BLaER1 treated with 17β-estradiol and CSF1 and Interleukin-3, amounts not matched to agents 10 nM and 100 nM (cell line): ENCODE measurements at regions not wholly inside any gene's neighbourhood (a gene's known extent, or its start where the extent isn't known, plus 50 kb on each side); places are given as distances from the start of the nearest gene placed in this dataset.
"Not testable (repeated sequence)": the region's sequence is repeated elsewhere in the genome, so short reads cannot be mapped to it uniquely, and the experiment has no call there.

Experiments
- H3K27ac ChIP-seq, 11 experiments: shearing (Covaris generic); formaldehyde crosslinking; 2 replicates each; pipeline ENCODE4 v1.8.1; 2022
- H3K27me3 ChIP-seq, 11 experiments: shearing (Covaris generic); formaldehyde crosslinking; 2 replicates each; pipeline ENCODE4 v1.8.1; 2022
- H3K36me3 ChIP-seq, 11 experiments: shearing (Covaris generic); formaldehyde crosslinking; 2 replicates each; pipeline ENCODE4 v1.8.1; 2022
- H3K4me1 ChIP-seq, 10 experiments: shearing (Covaris generic); formaldehyde crosslinking; 2 replicates each; pipeline ENCODE4 v1.8.1; 2022
- H3K4me2 ChIP-seq, 11 experiments: shearing (Covaris generic); formaldehyde crosslinking; 2 replicates each; pipeline ENCODE4 v1.8.1; 2022
- H3K4me3 ChIP-seq, 10 experiments: shearing (Covaris generic); formaldehyde crosslinking; 2 replicates each; pipeline ENCODE4 v1.8.1; 2022
- H3K9ac ChIP-seq, 11 experiments: shearing (Covaris generic); formaldehyde crosslinking; 2 replicates each; pipeline ENCODE4 v1.8.1; 2022
- H3K9me3 ChIP-seq, 11 experiments: shearing (Covaris generic); formaldehyde crosslinking; replicated peaks in 1 of 11; 2 replicates each; pipeline ENCODE4 v1.8.1; 2022
- H4K20me1 ChIP-seq, 11 experiments: shearing (Covaris generic); formaldehyde crosslinking; 2 replicates each; pipeline ENCODE4 v1.8.1; 2022
- Cebpa-rat ChIP-seq, 11 experiments: shearing (Covaris generic); IDR thresholded peaks; 2 replicates each; pipeline ENCODE4 v1.8.1; 2022

- Histone ChIP-seq H3K9ac (peak overlapping the region in 1 of 11 experiments; percentile 14; a peak in 1 of 22 replicates), H3K36me3 (no peaks in the 10 kb centered on the region), H3K4me2 (peak overlapping the region in 8 of 11 experiments; percentile 6 to 63 (median 33); a peak in 11 of 22 replicates), H3K4me1 (peaks cover 0 to 77% (median 46%) of the 10 kb centered on the region in 10 experiments; a peak in 15 of 20 replicates), H3K27me3 (no peaks in the 10 kb centered on the region), H3K27ac (peak overlapping the region in 8 of 11 experiments; percentile 22 to 75 (median 55); a peak in 13 of 22 replicates), H4K20me1 (no peaks in the 10 kb centered on the region), H3K4me3 (no peak overlapping the region; a peak in 1 of 20 replicates), H3K9me3 (peaks cover 10 to 18% (median 13%) of the 10 kb centered on the region in 11 experiments)
- no peak for TF ChIP-seq Cebpa-rat (IDR thresholded peaks at IDR 0.05)
These were observed 181.3 kb upstream of the ZNF521 start for GRCh38 chr18:25533218-25533617.

DNA sequence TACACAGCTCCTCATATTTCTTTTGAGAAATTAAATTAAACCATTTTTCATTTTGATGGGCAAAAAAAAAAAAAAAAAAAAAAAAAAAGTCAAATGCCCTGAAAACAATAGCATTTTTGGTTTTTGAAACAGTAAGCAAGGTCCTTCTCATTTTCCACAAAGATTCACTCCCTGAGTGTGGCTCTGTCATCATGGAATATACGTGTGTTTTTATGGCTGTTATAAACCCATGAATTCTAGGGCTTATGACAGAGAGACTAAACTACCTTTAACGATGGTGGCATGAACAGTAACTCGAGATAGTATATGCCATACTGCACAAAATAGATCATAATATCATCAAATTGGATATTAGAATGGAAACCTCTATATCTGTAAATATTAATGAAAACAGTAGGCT, 179.2 kb upstream of the ZNF521 start:
- H3K27ac ChIP-seq, result peak overlapping the region in 1 of 11 experiments; percentile 24; a peak in 2 of 22 replicates

GRCh38 chr18:25525789-25526188, 173.8 kb upstream of the ZNF521 start:
- not testable (repeated sequence) for H3K9ac ChIP-seq, H4K20me1 ChIP-seq, H3K27me3 ChIP-seq, H3K36me3 ChIP-seq, H3K4me3 ChIP-seq, H3K27ac ChIP-seq
- Histone ChIP-seq H3K4me2 (peak overlapping the region in 2 of 11 experiments; percentile 16 to 38; a peak in 1 of 22 replicates), H3K4me1 (peaks cover 0 to 39% (median 17%) of the 10 kb centered on the region in 10 experiments; a peak in 12 of 20 replicates), H3K9me3 (peaks cover 0 to 11% (median 3%) of the 10 kb centered on the region in 11 experiments; a peak in 6 of 22 replicates)

More for the DNA sequence above, 179.2 kb upstream of the ZNF521 start:
- Histone ChIP-seq H3K4me2 (peak overlapping the region in 6 of 11 experiments; percentile 9 to 63 (median 52); a peak in 9 of 22 replicates), H3K9ac (no peak overlapping the region), H3K9me3 (peaks cover 11 to 27% (median 16%) of the 10 kb centered on the region in 11 experiments), H4K20me1 (no peaks in the 10 kb centered on the region), H3K36me3 (no peaks in the 10 kb centered on the region), H3K4me3 (no peak overlapping the region), H3K4me1 (peaks cover 0 to 86% (median 52%) of the 10 kb centered on the region in 10 experiments; a peak in 15 of 20 replicates), H3K27me3 (no peaks in the 10 kb centered on the region)
- no peak for TF ChIP-seq Cebpa-rat (IDR thresholded peaks at IDR 0.05)

GRCh38 chr18:25518716-25519053, 166.7 kb upstream of the ZNF521 start:
- Histone ChIP-seq H3K27ac (no peak overlapping the region), H3K4me1 (peaks cover 4 to 38% (median 24%) of the 10 kb centered on the region in 10 experiments; a peak in 17 of 20 replicates), H3K4me3 (no peak overlapping the region), H3K9me3 (peaks cover 0 to 5% (median 0%) of the 10 kb centered on the region in 11 experiments; a peak in 3 of 22 replicates), H3K9ac (no peak overlapping the region), H3K4me2 (peak overlapping the region in 6 of 11 experiments; percentile 11 to 35 (median 15); a peak in 5 of 22 replicates), H3K27me3 (no peaks in the 10 kb centered on the region), H4K20me1 (no peaks in the 10 kb centered on the region), H3K36me3 (no peaks in the 10 kb centered on the region)
- TF ChIP-seq Cebpa-rat (IDR thresholded peaks at IDR 0.05), result no peak

GRCh38 chr18:25517881-25518715, 166.1 kb upstream of the ZNF521 start:
- Histone ChIP-seq H3K4me1 (peaks cover 4 to 38% (median 24%) of the 10 kb centered on the region in 10 experiments; a peak in 17 of 20 replicates), H4K20me1 (no peaks in the 10 kb centered on the region), H3K4me3 (no peak overlapping the region), H3K36me3 (no peaks in the 10 kb centered on the region), H3K9me3 (peaks cover 0 to 7% (median 0%) of the 10 kb centered on the region in 11 experiments; a peak in 4 of 22 replicates), H3K4me2 (peak overlapping the region in 6 of 11 experiments; percentile 11 to 39 (median 18); a peak in 6 of 22 replicates), H3K27me3 (no peaks in the 10 kb centered on the region), H3K9ac (no peak overlapping the region), H3K27ac (no peak overlapping the region)
- TF ChIP-seq Cebpa-rat (IDR thresholded peaks at IDR 0.05), result no peak

- H3K27me3 ChIP-seq, result no peaks in the 10 kb centered on the region
- peak overlapping the region in 7 of 11 experiments; percentile 53 to 72 (median 60); a peak in 11 of 22 replicates for H3K4me2 ChIP-seq
- no peaks in the 10 kb centered on the region for H4K20me1 ChIP-seq
- H3K27ac ChIP-seq, result no peak overlapping the region
- no peak overlapping the region for H3K9ac ChIP-seq
- no peaks in the 10 kb centered on the region for H3K36me3 ChIP-seq
- no peak for TF ChIP-seq Cebpa-rat (IDR thresholded peaks at IDR 0.05)
- peaks cover 4 to 38% (median 24%) of the 10 kb centered on the region in 10 experiments; a peak in 17 of 20 replicates for H3K4me1 ChIP-seq
- no peak overlapping the region for H3K4me3 ChIP-seq
- H3K9me3 ChIP-seq, result peaks cover 0 to 14% (median 0%) of the 10 kb centered on the region in 11 experiments; a peak in 3 of 22 replicates
These were observed 165.0 kb upstream of the ZNF521 start for GRCh38 chr18:25516747-25517498.

DNA sequence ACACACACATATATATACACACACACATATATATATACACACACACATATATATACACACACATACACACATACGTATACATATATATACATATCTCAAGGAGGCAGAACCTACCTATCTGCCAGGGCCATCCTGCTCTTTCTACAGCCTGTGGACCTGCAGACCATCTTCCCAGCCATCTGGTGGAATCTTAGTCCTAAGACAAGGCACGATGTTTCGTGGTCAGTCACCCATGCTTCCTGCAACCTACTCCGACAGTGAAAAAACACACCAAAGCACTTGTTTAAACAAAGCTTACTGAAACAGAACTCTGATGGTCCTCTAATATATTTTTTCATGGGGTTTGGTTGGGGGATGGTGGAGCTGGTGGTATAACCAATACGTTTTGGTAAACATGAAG, 164.2 kb upstream of the ZNF521 start:
- no peak overlapping the region for H3K9ac ChIP-seq
- no peaks in the 10 kb centered on the region for H3K27me3 ChIP-seq
- peaks cover 4 to 38% (median 24%) of the 10 kb centered on the region in 10 experiments; a peak in 17 of 20 replicates for H3K4me1 ChIP-seq
- peak overlapping the region in 10 of 11 experiments; percentile 11 to 72 (median 56); a peak in 17 of 22 replicates for H3K4me2 ChIP-seq
- no peak overlapping the region for H3K4me3 ChIP-seq
- H3K36me3 ChIP-seq, result no peaks in the 10 kb centered on the region
- no peak for TF ChIP-seq Cebpa-rat (IDR thresholded peaks at IDR 0.05)
- no peaks in the 10 kb centered on the region for H4K20me1 ChIP-seq
- no peak overlapping the region for H3K27ac ChIP-seq
- H3K9me3 ChIP-seq, result peaks cover 0 to 14% (median 0%) of the 10 kb centered on the region in 11 experiments; a peak in 3 of 22 replicates

GRCh38 chr18:25510096-25510495, 158.1 kb upstream of the ZNF521 start:
- peak overlapping the region in 7 of 11 experiments; percentile 3 to 57 (median 30); a peak in 9 of 22 replicates for H3K4me2 ChIP-seq
- H3K27ac ChIP-seq, result no peak overlapping the region
- no peak overlapping the region for H3K4me3 ChIP-seq
- H3K27me3 ChIP-seq, result no peaks in the 10 kb centered on the region
- no peak for TF ChIP-seq Cebpa-rat (IDR thresholded peaks at IDR 0.05)
- no peaks in the 10 kb centered on the region for H4K20me1 ChIP-seq
- H3K9ac ChIP-seq, result no peak overlapping the region
- H3K9me3 ChIP-seq, result peaks cover 0 to 14% (median 0%) of the 10 kb centered on the region in 11 experiments; a peak in 3 of 22 replicates
- peaks cover 0 to 15% (median 5%) of the 10 kb centered on the region in 10 experiments; a peak in 9 of 20 replicates for H3K4me1 ChIP-seq
- no peaks in the 10 kb centered on the region for H3K36me3 ChIP-seq
